ENCODE measurements at regions not wholly inside any gene's neighbourhood (a gene's known extent, or its start where the extent isn't known, plus 50 kb on each side); places are given as distances from the start of the nearest gene placed in this dataset.

DNA sequence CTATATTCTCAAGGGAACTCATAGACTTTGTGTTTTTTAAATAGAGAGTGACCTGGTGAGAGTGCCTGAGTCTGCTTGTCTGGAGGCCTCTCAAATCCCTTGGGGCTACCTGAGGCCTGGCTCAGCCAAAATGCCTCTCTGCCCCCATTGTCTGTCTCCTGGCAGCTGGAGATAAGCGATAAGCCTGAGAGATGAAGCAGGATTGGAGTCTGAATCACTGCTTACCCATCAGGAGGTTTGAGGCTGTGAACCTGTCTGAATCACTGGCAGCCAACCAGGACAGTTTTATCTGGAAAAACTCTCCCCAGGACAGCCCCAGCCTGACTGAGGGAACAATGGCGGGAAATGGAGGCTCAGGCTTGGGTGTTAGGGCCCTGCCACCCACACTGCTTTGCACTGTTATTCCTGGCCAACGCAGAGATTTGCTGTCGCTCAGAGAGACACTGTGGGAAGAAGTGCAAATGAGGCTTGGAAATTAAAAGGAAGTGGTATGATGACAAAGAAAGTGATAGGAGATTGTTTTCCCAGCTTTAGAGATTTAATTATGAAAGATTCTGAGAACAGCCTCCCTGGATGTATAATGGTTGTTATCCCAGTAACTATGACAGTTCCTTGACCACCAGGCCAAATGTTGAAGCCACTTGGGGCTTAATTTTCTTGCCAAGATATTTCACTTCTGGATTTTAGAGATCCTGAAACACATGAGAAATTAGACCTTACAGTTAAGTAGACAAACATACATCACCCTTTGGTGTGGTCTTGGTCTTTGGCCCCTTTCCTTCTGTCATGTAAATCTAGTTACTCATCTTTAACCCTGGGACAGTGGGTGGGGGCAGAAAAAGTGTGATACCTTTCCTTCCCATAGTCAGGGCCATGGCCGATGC, 102.1 kb downstream of the RASSF10 start:
- TF ChIP-seq CTCF (conservative IDR thresholded peaks at IDR 0.05 in 1 of 2, IDR thresholded peaks at IDR 0.05 in 1 of 2; ENCODE audit: low read depth in 1 of 2, low read length in 2 of 2): no peak
- TF ChIP-seq EZH2 (IDR thresholded peaks at IDR 0.05; ENCODE audit: low read length, missing control alignments): no peak

Measured in fibroblast of lung (primary cell).